ENCODE measurements at regions not wholly inside any gene's neighbourhood (a gene's known extent, or its start where the extent isn't known, plus 50 kb on each side); places are given as distances from the start of the nearest gene placed in this dataset.

- no peak for TF ChIP-seq CTCF (IDR thresholded peaks at IDR 0.05; ENCODE audit: low read depth, low read length)
- no peak for TF ChIP-seq EZH2phosphoT487 (IDR thresholded peaks at IDR 0.05; ENCODE audit: low read depth)
Observed at GRCh38 chr3:76552653-76553052, 487.2 kb upstream of the ROBO2 start.

Measured in OCI-LY3 (cell line).